Endothelial cell (in vitro differentiated cells): ENCODE measurements at regions not wholly inside any gene's neighbourhood (a gene's known extent, or its start where the extent isn't known, plus 50 kb on each side); places are given as distances from the start of the nearest gene placed in this dataset.

ENCODE experiments used
- DNase-seq: peaks from one replicate; pipeline ENCODE4 v3.0.0; 2021; ENCODE audit warnings: low spot score
- H3K27ac Mint-ChIP-seq: one replicate; pipeline ENCODE4 v1.8.0; 2021; ENCODE audit warnings: mixed read lengths, inconsistent platforms; ENCODE audit not compliant: unreplicated experiment
- H3K27me3 Mint-ChIP-seq: one replicate; pipeline ENCODE4 v1.8.0; 2021; ENCODE audit warnings: mild to moderate bottlenecking, moderate library complexity, mixed read lengths, inconsistent platforms; ENCODE audit not compliant: unreplicated experiment
- H3K36me3 Mint-ChIP-seq: one replicate; pipeline ENCODE4 v1.8.0; 2021; ENCODE audit warnings: mild to moderate bottlenecking, low read depth, mixed read lengths, inconsistent platforms; ENCODE audit not compliant: unreplicated experiment
- H3K4me1 Mint-ChIP-seq: one replicate; pipeline ENCODE4 v1.8.0; 2021; ENCODE audit warnings: mild to moderate bottlenecking, mixed read lengths, inconsistent platforms; ENCODE audit not compliant: unreplicated experiment
- H3K4me3 Mint-ChIP-seq: one replicate; pipeline ENCODE4 v1.8.0; 2021; ENCODE audit warnings: mild to moderate bottlenecking, mixed read lengths, inconsistent platforms; ENCODE audit not compliant: unreplicated experiment
- H3K9me3 Mint-ChIP-seq: one replicate; pipeline ENCODE4 v1.8.0; 2021; ENCODE audit warnings: mixed read lengths, inconsistent platforms; ENCODE audit not compliant: unreplicated experiment
- CTCF ChIP-seq: fragments of 200-600 bp; sonication (generic); IDR thresholded peaks from one replicate; pipeline ENCODE4 v1.5.0; 2021; ENCODE audit warnings: antibody characterized with exemption; ENCODE audit not compliant: unreplicated experiment

GRCh38 chr6:11337306-11337705, 104.8 kb upstream of the NEDD9 start:
- Mint-ChIP-seq H3K27me3 (peaks cover 2% of the 10 kb centered on the region), H3K9me3 (no peaks in the 10 kb centered on the region), H3K4me3 (no peak overlapping the region), H3K36me3 (no peaks in the 10 kb centered on the region), H3K4me1 (peaks cover 3% of the 10 kb centered on the region), H3K27ac (no peak overlapping the region)
- DNase-seq, result no peak
- TF ChIP-seq CTCF, result no peak

GRCh38 chr6:11335826-11336225, 103.4 kb upstream of the NEDD9 start:
- TF ChIP-seq CTCF, result no peak
- H3K27ac Mint-ChIP-seq, result no peak overlapping the region
- H3K4me1 Mint-ChIP-seq, result peaks cover 14% of the 10 kb centered on the region
- H3K9me3 Mint-ChIP-seq, result no peaks in the 10 kb centered on the region
- DNase-seq, result no peak
- no peak overlapping the region for H3K4me3 Mint-ChIP-seq
- no peaks in the 10 kb centered on the region for H3K36me3 Mint-ChIP-seq
- H3K27me3 Mint-ChIP-seq, result peaks cover 4% of the 10 kb centered on the region

- peaks cover 4% of the 10 kb centered on the region for H3K27me3 Mint-ChIP-seq
- DNase-seq, result no peak
- no peak overlapping the region for H3K27ac Mint-ChIP-seq
- no peaks in the 10 kb centered on the region for H3K9me3 Mint-ChIP-seq
- no peak overlapping the region for H3K4me3 Mint-ChIP-seq
- H3K4me1 Mint-ChIP-seq, result peaks cover 22% of the 10 kb centered on the region
- TF ChIP-seq CTCF, result no peak
- no peaks in the 10 kb centered on the region for H3K36me3 Mint-ChIP-seq
These were observed 100.8 kb upstream of the NEDD9 start for GRCh38 chr6:11333132-11333849.

- Mint-ChIP-seq H3K27me3 (peaks cover 4% of the 10 kb centered on the region), H3K4me1 (peaks cover 22% of the 10 kb centered on the region), H3K36me3 (no peaks in the 10 kb centered on the region), H3K27ac (no peak overlapping the region), H3K9me3 (no peaks in the 10 kb centered on the region), H3K4me3 (no peak overlapping the region)
- no peak for TF ChIP-seq CTCF
- no peak for DNase-seq
These were observed 100.0 kb upstream of the NEDD9 start for GRCh38 chr6:11332463-11332862.

- H3K27me3 Mint-ChIP-seq, result peaks cover 6% of the 10 kb centered on the region
- H3K36me3 Mint-ChIP-seq, result no peaks in the 10 kb centered on the region
- H3K4me3 Mint-ChIP-seq, result no peak overlapping the region
- H3K27ac Mint-ChIP-seq, result no peak overlapping the region
- TF ChIP-seq CTCF, result no peak
- DNase-seq, result no peak
- H3K9me3 Mint-ChIP-seq, result no peaks in the 10 kb centered on the region
- H3K4me1 Mint-ChIP-seq, result peaks cover 22% of the 10 kb centered on the region
These were observed 98.6 kb upstream of the NEDD9 start for GRCh38 chr6:11331111-11331510.
